HG03097 (cell line): ENCODE measurements at regions not wholly inside any gene's neighbourhood (a gene's known extent, or its start where the extent isn't known, plus 50 kb on each side); places are given as distances from the start of the nearest gene placed in this dataset.

Source experiments
- ATAC-seq: cut with Tn5 transposase; IDR thresholded peaks from one replicate; pipeline ENCODE4 v1.9.1; 2021; ENCODE audit not compliant: unreplicated experiment, low FRiP score

- no peak for ATAC-seq
These were observed 178.7 kb upstream of the RUNX1 start for GRCh38 chr21:35227786-35228185.

- ATAC-seq: no peak
These were observed 178.1 kb upstream of the RUNX1 start for GRCh38 chr21:35226968-35227744.

DNA sequence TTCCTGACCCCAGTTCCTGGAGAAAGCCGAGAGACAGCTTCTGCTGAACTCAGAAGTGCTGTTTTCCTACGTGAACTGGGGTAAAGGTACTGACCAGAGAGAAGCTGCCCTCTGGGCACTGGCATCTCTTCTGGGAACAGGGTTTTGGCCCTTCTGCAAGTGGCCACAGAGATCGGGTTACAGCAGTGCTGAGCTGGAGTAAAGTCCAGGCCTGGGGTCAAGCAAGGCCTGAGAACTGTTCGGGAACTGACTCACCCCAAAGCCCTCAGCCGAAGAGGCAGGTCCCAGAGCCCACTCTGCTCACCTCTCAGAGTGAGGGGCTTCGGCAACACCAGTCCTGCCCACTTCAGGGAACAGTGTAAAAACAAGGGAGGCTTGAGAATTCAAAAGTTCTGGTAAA, 177.2 kb upstream of the RUNX1 start:
- no peak for ATAC-seq

- no peak for ATAC-seq
These were observed 176.5 kb upstream of the RUNX1 start for GRCh38 chr21:35225573-35225972.

DNA sequence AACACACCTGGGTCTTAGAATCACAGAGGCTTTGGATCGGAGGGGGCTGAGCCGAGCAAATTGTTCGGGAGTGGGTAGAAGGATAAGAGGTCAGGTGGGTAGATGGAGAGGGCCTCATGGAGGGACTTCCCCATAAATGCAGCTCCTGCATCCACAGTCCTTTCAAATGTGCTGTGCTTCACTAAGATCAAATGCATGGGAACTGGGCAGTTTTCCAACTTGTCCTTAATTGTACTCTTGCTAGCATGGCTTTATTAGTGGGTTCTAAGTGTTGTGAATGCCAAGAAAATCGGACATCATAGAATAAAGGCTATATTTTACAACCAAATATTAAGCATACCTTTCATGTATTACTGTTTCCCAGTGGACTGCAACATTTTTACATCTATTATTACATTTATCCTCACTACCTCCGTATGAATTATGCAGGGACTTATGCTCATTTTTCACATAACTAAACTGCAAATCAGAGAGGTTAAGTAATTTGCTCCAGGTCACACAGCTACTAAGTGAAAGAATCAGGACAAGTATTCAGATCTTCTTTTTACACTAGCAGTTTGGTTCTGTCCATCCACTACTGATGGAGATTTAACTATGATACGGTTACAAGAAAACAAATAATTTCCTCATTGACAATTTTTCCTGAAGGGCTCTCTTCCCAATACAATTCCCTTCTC, 174.5 kb upstream of the RUNX1 start:
- ATAC-seq: no peak

- ATAC-seq: no peak
These were observed 173.4 kb upstream of the RUNX1 start for GRCh38 chr21:35222541-35222941.

- no peak for ATAC-seq
These were observed 172.9 kb upstream of the RUNX1 start for GRCh38 chr21:35222021-35222420.

- ATAC-seq: no peak
These were observed 171.2 kb upstream of the RUNX1 start for GRCh38 chr21:35220301-35220700.

DNA sequence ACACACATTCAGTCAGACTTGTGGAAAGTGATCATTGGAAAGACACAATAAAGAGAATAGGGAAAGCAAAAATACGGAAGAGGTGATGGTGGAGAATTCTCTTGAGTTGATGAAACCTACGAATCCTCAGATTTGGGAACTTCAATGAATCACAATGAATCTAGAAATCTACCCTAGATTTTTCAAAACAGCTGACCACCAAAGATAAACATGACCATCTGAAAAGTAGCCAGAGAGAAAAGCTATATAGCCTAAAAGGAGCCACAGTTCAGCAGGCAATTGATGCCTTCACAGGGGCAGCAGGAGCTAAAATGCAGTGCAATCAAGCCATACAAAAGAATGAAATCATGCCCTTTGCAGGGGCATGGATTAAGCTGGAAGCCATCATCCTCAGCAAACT, 170.6 kb upstream of the RUNX1 start:
- ATAC-seq: no peak

- no peak for ATAC-seq
These were observed 170.2 kb upstream of the RUNX1 start for GRCh38 chr21:35219291-35219690.

DNA sequence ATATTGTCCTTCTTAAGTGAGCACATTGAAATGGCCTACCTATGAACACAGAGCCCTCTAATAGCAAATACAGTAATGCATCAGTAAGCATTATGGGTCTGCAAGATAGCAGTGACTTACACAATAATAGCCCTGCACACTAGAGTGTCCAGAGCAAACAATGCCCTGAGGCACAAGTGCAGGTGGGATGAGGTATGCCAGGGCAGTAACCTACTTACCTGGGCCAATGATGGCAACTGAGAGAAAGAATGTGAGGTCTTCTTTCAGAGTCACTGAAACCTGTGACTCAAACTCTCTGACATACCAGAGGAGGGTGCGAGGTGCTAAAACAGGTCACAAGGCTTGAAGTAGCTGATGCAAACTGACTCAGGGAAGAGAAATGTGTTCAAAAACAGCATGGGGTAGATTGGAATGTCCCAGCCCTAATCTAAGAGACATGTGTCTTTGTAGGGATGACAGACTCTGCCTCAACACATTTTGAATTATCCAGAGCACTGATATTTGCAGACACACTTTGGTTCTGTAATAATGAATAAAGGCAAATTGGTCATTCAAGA, 168.5 kb upstream of the RUNX1 start:
- no peak for ATAC-seq

DNA sequence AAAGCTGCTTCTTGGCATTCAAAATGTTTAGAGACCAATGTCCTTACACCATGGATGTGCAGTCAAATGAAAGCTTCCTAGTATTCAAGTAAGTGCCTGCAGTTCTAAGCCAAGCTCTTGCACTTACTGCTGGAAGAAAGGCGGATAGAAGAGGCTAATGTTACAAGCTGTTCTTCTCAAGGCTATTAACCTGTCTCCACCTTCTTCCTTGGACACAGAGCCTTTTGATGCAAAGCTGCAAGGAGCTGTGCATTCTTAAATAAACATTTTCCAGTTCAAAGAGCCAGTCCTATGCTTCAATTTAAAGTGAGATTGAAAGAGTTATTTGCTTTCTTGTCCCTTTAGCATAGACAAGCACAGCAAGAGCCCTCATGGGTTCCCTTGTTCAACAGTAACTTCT, 167.9 kb upstream of the RUNX1 start:
- ATAC-seq: no peak

GRCh38 chr21:35215870-35216269, 166.8 kb upstream of the RUNX1 start:
- ATAC-seq: no peak

GRCh38 chr21:35212393-35213127, 163.5 kb upstream of the RUNX1 start:
- ATAC-seq: no peak

GRCh38 chr21:35211782-35212181, 162.7 kb upstream of the RUNX1 start:
- no peak for ATAC-seq

- ATAC-seq: no peak
These were observed 161.0 kb upstream of the RUNX1 start for GRCh38 chr21:35210093-35210492.

DNA sequence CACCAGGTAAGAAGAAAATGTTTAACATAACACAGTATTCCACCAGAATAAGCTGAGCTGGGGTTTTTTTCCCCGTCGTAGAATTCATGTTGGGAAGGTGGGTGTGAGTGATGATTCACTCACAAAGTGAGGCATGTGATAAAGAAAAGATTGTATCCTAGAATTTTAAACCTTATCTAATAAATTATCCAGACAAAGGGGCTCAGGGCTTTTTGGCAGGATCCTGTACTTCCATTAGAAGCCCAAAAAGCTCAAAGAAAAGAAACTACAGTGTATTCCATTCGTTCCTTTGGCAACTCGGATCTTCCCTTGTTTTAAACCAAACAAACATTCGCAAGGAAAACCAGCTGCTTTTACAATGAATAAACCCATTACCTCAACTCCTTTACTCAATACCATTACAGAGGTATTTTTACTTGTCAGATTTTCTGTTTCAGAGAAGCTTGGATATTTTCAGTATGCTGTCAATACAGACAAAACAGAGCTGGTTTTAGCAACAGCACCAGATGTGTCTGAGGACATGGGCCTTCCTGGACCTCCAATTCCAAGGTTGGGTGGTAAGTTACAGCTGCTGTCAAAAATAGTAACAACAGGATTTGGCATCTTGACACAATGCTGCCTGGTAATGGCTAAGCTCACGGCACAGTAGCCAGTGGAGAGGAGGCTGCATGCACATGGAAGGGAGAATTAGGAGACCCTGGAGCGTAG, 159.9 kb upstream of the RUNX1 start:
- ATAC-seq: no peak

- no peak for ATAC-seq
These were observed 159.0 kb upstream of the RUNX1 start for GRCh38 chr21:35208104-35208503.

DNA sequence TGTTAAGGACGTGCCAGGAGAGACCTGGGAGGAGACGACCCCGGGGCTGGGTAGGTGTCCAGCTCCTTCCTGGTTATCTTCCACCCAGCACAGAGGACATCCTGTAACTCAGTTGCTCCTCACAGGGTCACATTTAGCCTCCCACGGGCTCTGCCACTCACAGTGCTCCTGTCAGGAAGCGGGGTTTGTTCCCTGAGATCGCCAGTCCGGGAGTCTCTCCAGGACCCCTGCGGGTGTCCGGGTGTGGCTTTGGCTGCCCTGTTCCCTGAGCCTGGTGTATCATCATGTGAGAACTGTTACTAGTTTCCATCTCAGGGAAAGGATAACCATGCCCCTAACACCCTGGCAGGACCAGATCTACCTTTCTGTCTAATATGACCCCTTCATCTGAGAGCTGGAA, 158.2 kb upstream of the RUNX1 start:
- no peak for ATAC-seq
